ENCODE measurements at regions not wholly inside any gene's neighbourhood (a gene's known extent, or its start where the extent isn't known, plus 50 kb on each side); places are given as distances from the start of the nearest gene placed in this dataset.

- no peak for TF ChIP-seq GATA3 (IDR thresholded peaks at IDR 0.05; ENCODE audit: low read depth, low read length)
- TF ChIP-seq GATA2 (IDR thresholded peaks at IDR 0.05; ENCODE audit: low read depth, low read length): no peak
Observed at GRCh38 chr2:12063210-12063609, 316.8 kb downstream of the LPIN1 start.

All from SH-SY5Y (cell line).